ENCODE measurements at regions not wholly inside any gene's neighbourhood (a gene's known extent, or its start where the extent isn't known, plus 50 kb on each side); places are given as distances from the start of the nearest gene placed in this dataset.

DNA sequence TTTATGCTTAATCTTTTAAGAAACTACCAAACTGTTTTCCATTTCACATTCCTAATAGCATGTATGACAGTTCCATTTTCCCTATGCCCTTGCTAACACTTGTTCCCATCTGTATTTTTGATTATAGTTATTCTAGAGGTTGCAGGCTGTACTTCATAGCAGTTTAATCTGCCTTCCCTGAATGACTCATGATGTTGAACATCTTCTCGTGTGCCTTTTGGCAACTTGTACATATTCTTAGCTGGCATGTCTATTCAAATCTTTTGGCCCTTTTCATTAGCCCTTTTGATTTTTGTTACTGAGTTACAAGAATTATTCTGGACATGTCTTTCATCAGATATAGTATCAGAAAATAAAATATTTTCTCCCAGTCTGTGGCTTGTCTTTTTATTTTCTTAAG is 320.3 kb downstream of the DIRAS2 start:
- Histone ChIP-seq H3K23ac (ENCODE audit: insufficient read length) (no peak overlapping the region), H2BK12ac (ENCODE audit: low read depth, low read length) (no peak overlapping the region), H2BK5ac (ENCODE audit: low read depth, low read length) (no peak overlapping the region), H3K4me2 (ENCODE audit: insufficient read depth in 1 of 2, low read depth in 2 of 2, low read length in 2 of 2) (no peak overlapping the region), H3K79me1 (ENCODE audit: low read depth, low read length) (no peaks in the 10 kb centered on the region), H3K4ac (replicated peaks; ENCODE audit: insufficient read length, low read depth, low read length) (no peak overlapping the region), H4K20me1 (replicated peaks in 1 of 2; ENCODE audit: control insufficient read depth in 1 of 2, insufficient read depth in 2 of 2, low read length in 2 of 2) (no peaks in the 10 kb centered on the region), H3K9ac (replicated peaks in 1 of 4; ENCODE audit: extremely low read depth in 1 of 4, low read depth in 3 of 4, low read length in 3 of 4) (no peak overlapping the region), H4K8ac (ENCODE audit: extremely low read depth, insufficient read depth, low read length) (no peak overlapping the region), H2BK120ac (replicated peaks; ENCODE audit: low read depth, low read length) (no peak overlapping the region), H3K27me3 (replicated peaks in 1 of 4; ENCODE audit: control insufficient read depth in 3 of 4, extremely low read depth in 1 of 4, insufficient read depth in 3 of 4, low read length in 3 of 4) (no peaks in the 10 kb centered on the region), H2AFZ (ENCODE audit: low read length) (no peak overlapping the region), H4K91ac (replicated peaks; ENCODE audit: insufficient read length, low read length) (no peak overlapping the region), H2AK5ac (ENCODE audit: low read depth, low read length) (no peak overlapping the region), H2BK15ac (ENCODE audit: low read length) (no peak overlapping the region), H3K23me2 (ENCODE audit: low read depth, low read length) (no peaks in the 10 kb centered on the region), H3K27ac (ENCODE audit: low read depth, low read length) (no peak overlapping the region), H3K14ac (ENCODE audit: insufficient read length) (no peak overlapping the region), H3K18ac (ENCODE audit: extremely low read depth, low read length) (no peak overlapping the region), H3K4me1 (replicated peaks in 1 of 4; ENCODE audit: control insufficient read depth in 3 of 4, insufficient read depth in 4 of 4, low read length in 3 of 4) (peaks cover 0 to under 1% (median 0%) of the 10 kb centered on the region in 4 experiments; a peak in 1 of 7 replicates), H3K4me3 (ENCODE audit: extremely low read depth in 1 of 4, insufficient read depth in 2 of 4, low read depth in 3 of 4, low read length in 4 of 4) (no peak overlapping the region), H3K36me3 (ENCODE audit: control insufficient read depth in 2 of 4, insufficient read depth in 4 of 4, low read length in 3 of 4) (no peaks in the 10 kb centered on the region), H3K79me2 (ENCODE audit: control insufficient read depth in 1 of 2, insufficient read depth in 2 of 2, low read length in 2 of 2) (no peaks in the 10 kb centered on the region), H3K9me3 (ENCODE audit: insufficient read depth in 2 of 2, low read depth in 1 of 2, low read length in 1 of 2) (no peaks in the 10 kb centered on the region), H2BK20ac (ENCODE audit: low read length) (no peak overlapping the region), H4K5ac (ENCODE audit: insufficient read length, low read depth, low read length) (no peak overlapping the region), H3K56ac (replicated peaks; ENCODE audit: insufficient read length, low read depth, low read length) (no peak overlapping the region)
- 95% methylated on average over 1 of the region's 1 CpG; no CpG with 5 or more reads in 1 of the 2 experiments for WGBS, 2 experiments (ENCODE audit: extremely low coverage in 1 of 2, insufficient coverage in 1 of 2, insufficient read length in 1 of 2, insufficient replicate concordance in 2 of 2, low coverage in 1 of 2, low lambda C conversion rate in 2 of 2, missing lambda C conversion rate in 1 of 2)
- ChIA-PET POLR2A (ENCODE audit: partially characterized antibody) (no interaction called here), CTCF (ENCODE audit: partially characterized antibody) (no interaction called here)
- DNase-seq (ENCODE audit: low read depth in 1 of 2, low spot score in 2 of 2), result no peak
- FAIRE-seq, result no peak
- TF ChIP-seq ASH2L (IDR thresholded peaks at IDR 0.05; ENCODE audit: low read length) (no peak), RNF2 (IDR thresholded peaks at IDR 0.05; ENCODE audit: borderline replicate concordance, low read depth, low read length, missing control alignments, poor library complexity, severe bottlenecking) (no peak), GTF2F1 (IDR thresholded peaks at IDR 0.05; ENCODE audit: borderline replicate concordance, low read depth, low read length) (no peak), EGR1 (IDR thresholded peaks at IDR 0.05; ENCODE audit: borderline replicate concordance, low read depth, low read length) (no peak), BCL11A (IDR thresholded peaks at IDR 0.05; ENCODE audit: low read depth in 2 of 2, low read length in 2 of 2) (no peak), MAFK (IDR thresholded peaks at IDR 0.05; ENCODE audit: low read depth, low read length) (no peak), CREB1 (IDR thresholded peaks at IDR 0.05) (no peak), CTBP2 (IDR thresholded peaks at IDR 0.05; ENCODE audit: borderline replicate concordance, insufficient read depth, insufficient read length, low read length) (no peak), SIN3A (conservative IDR thresholded peaks at IDR 0.05 in 1 of 2, IDR thresholded peaks at IDR 0.05 in 1 of 2; ENCODE audit: low read depth in 1 of 2, low read length in 2 of 2) (no peak), RXRA (IDR thresholded peaks at IDR 0.05; ENCODE audit: insufficient read depth, low read depth, low read length) (no peak), ZNF274 (IDR thresholded peaks at IDR 0.05; ENCODE audit: borderline replicate concordance, extremely low read depth, low read length) (no peak), BACH1 (IDR thresholded peaks at IDR 0.05; ENCODE audit: low read length) (no peak), TAF7 (optimal IDR thresholded peaks at IDR 0.05; ENCODE audit: borderline replicate concordance, low read depth, low read length) (no peak), TAF1 (IDR thresholded peaks at IDR 0.05; ENCODE audit: low read depth, low read length) (no peak)
- TF ChIP-seq, protein P1, sequence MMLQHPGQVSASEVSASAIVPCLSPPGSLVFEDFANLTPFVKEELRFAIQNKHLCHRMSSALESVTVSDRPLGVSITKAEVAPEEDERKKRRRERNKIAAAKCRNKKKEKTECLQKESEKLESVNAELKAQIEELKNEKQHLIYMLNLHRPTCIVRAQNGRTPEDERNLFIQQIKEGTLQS (IDR thresholded peaks at IDR 0.05; ENCODE audit: insufficient read depth, low read depth, low read length), result no peak

Data from H1 (cell line).